ENCODE measurements at regions not wholly inside any gene's neighbourhood (a gene's known extent, or its start where the extent isn't known, plus 50 kb on each side); places are given as distances from the start of the nearest gene placed in this dataset.

GRCh38 chr2:88245109-88245508 is 75.0 kb downstream of the THNSL2 start:
- no peaks in the 10 kb centered on the region for H3K4me1 Mint-ChIP-seq (ENCODE audit: low read depth)
- DNase-seq (ENCODE audit: low spot score, unreplicated experiment): no peak

GRCh38 chr2:88239781-88240180 is 69.6 kb downstream of the THNSL2 start:
- Mint-ChIP-seq H3K4me1 (ENCODE audit: low read depth) (no peaks in the 10 kb centered on the region), H3K4me3 (ENCODE audit: low read depth) (no peak overlapping the region), H3K9me3 (ENCODE audit: low read depth) (peaks cover 13% of the 10 kb centered on the region), H3K27ac (no peak overlapping the region), H3K27me3 (peaks cover 4% of the 10 kb centered on the region), H3K36me3 (ENCODE audit: insufficient read depth) (no peaks in the 10 kb centered on the region)
- DNase-seq (ENCODE audit: low spot score, unreplicated experiment): no peak
- no peak for TF ChIP-seq CTCF (IDR thresholded peaks at IDR 0.05; ENCODE audit: unreplicated experiment)

More at GRCh38 chr2:88245109-88245508, 75.0 kb downstream of the THNSL2 start:
- no peak for TF ChIP-seq CTCF (IDR thresholded peaks at IDR 0.05; ENCODE audit: unreplicated experiment)
- peaks cover 15% of the 10 kb centered on the region for H3K27me3 Mint-ChIP-seq
- H3K36me3 Mint-ChIP-seq (ENCODE audit: insufficient read depth): no peaks in the 10 kb centered on the region
- H3K9me3 Mint-ChIP-seq (ENCODE audit: low read depth): peaks cover 14% of the 10 kb centered on the region
- H3K4me3 Mint-ChIP-seq (ENCODE audit: low read depth): no peak overlapping the region
- no peak overlapping the region for H3K27ac Mint-ChIP-seq

GRCh38 chr2:88236666-88237065 is 66.5 kb downstream of the THNSL2 start:
- no peak for TF ChIP-seq CTCF (IDR thresholded peaks at IDR 0.05; ENCODE audit: unreplicated experiment)
- H3K36me3 Mint-ChIP-seq (ENCODE audit: insufficient read depth): no peaks in the 10 kb centered on the region
- no peaks in the 10 kb centered on the region for H3K9me3 Mint-ChIP-seq (ENCODE audit: low read depth)
- H3K4me3 Mint-ChIP-seq (ENCODE audit: low read depth): no peak overlapping the region
- DNase-seq (ENCODE audit: low spot score, unreplicated experiment): no peak
- no peak overlapping the region for H3K27ac Mint-ChIP-seq
- no peaks in the 10 kb centered on the region for H3K4me1 Mint-ChIP-seq (ENCODE audit: low read depth)
- no peaks in the 10 kb centered on the region for H3K27me3 Mint-ChIP-seq
